ENCODE measurements at regions not wholly inside any gene's neighbourhood (a gene's known extent, or its start where the extent isn't known, plus 50 kb on each side); places are given as distances from the start of the nearest gene placed in this dataset.

DNA sequence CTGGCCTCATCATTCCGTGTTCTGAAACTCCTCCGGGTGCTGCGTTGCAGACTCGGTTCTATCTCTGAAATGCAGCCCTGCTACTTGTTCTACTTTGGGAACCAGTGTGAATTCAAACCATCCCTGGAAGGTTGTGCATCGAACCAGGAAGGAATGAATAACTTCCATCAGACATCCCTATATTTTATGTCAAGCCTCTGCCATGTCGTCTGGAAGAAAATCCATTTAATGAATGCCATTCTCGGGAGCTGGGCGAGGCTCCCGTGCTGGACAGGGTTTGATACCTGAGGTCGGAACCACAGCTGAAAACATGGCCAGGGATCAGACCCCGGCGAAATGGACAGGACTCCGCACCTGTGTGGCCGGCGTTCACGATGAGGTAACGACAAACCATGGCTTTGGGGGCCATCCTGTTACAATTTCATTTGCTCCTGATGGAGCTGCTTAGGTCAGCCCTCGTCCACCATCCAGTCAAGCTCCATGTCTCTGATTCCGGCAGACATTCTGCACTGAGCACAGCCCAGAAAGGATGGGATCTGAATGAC, 821.6 kb downstream of the GALR1 start:
- no peaks in the 10 kb centered on the region for H3K36me3 ChIP-seq (ENCODE audit: low read depth)
- no peaks in the 10 kb centered on the region for H3K27me3 ChIP-seq (replicated peaks; ENCODE audit: insufficient read depth)
- H3K4me1 ChIP-seq (ENCODE audit: insufficient read depth) = no peaks in the 10 kb centered on the region
- WGBS, 2 experiments (ENCODE audit: low coverage in 1 of 2, low lambda C conversion rate in 2 of 2, missing lambda C conversion rate in 2 of 2) = 38 to 40% methylated on average over 19 of the region's 19 CpGs
- TF ChIP-seq EZH2 (IDR thresholded peaks at IDR 0.05; ENCODE audit: insufficient read depth, poor library complexity, severe bottlenecking) (no peak), EZH2phosphoT487 (IDR thresholded peaks at IDR 0.05; ENCODE audit: insufficient read depth, low read depth) (no peak)
- no peak overlapping the region for H2AFZ ChIP-seq
- no peaks in the 10 kb centered on the region for H3F3A ChIP-seq (ENCODE audit: insufficient read depth)
- H3K4me2 ChIP-seq (ENCODE audit: unreplicated experiment) = no peak overlapping the region
- in situ Hi-C loops (cut with MboI) = no loop called here
- H4K20me1 ChIP-seq (ENCODE audit: insufficient read depth) = no peaks in the 10 kb centered on the region
- no peak overlapping the region for H3K27ac ChIP-seq
- no peaks in the 10 kb centered on the region for H3K9me2 ChIP-seq (ENCODE audit: insufficient read depth)
- no peak overlapping the region for H3K4me3 ChIP-seq
- H3K9ac ChIP-seq = no peak overlapping the region
- no peaks in the 10 kb centered on the region for H3K9me3 ChIP-seq (ENCODE audit: low read depth)
- DNase-seq = no peak
- no peaks in the 10 kb centered on the region for H3K79me2 ChIP-seq (ENCODE audit: insufficient read depth)

DNA sequence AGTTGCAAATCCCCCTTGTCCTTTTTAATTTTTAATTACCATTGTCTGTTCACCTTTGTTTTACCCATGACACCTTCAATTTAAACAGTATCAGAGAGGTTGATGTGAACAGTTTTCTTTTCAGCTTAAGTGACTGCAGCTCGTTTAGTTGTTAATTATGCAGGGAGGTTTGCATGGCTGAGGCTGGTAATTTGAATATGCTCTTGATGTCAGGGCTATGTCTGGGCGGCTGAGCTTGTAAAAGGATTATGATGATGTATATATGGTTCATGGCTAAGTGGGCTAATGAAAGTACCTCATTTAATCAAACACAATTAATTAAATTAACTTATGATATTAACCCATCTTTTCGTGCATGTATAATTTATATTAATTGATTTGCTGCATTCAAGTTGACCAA, 822.1 kb downstream of the GALR1 start:
- no peak for TF ChIP-seq EZH2 (IDR thresholded peaks at IDR 0.05; ENCODE audit: insufficient read depth, poor library complexity, severe bottlenecking)
- no peaks in the 10 kb centered on the region for H3K4me1 ChIP-seq (ENCODE audit: insufficient read depth)
- H4K20me1 ChIP-seq (ENCODE audit: insufficient read depth) = no peaks in the 10 kb centered on the region
- no peaks in the 10 kb centered on the region for H3K27me3 ChIP-seq (replicated peaks; ENCODE audit: insufficient read depth)
- H3K9ac ChIP-seq = no peak overlapping the region
- DNase-seq = no peak
- no peak overlapping the region for H3K27ac ChIP-seq
- H3K4me2 ChIP-seq (ENCODE audit: unreplicated experiment) = no peak overlapping the region
- H3F3A ChIP-seq (ENCODE audit: insufficient read depth) = no peaks in the 10 kb centered on the region
- no peak overlapping the region for H2AFZ ChIP-seq
- H3K9me3 ChIP-seq (ENCODE audit: low read depth) = no peaks in the 10 kb centered on the region
- no peaks in the 10 kb centered on the region for H3K79me2 ChIP-seq (ENCODE audit: insufficient read depth)
- H3K36me3 ChIP-seq (ENCODE audit: low read depth) = no peaks in the 10 kb centered on the region
- no peak overlapping the region for H3K4me3 ChIP-seq
- no peaks in the 10 kb centered on the region for H3K9me2 ChIP-seq (ENCODE audit: insufficient read depth)
- in situ Hi-C loops (cut with MboI) = no loop called here
- 10 to 24% methylated on average over 3 of the region's 3 CpGs for WGBS, 2 experiments (ENCODE audit: low coverage in 1 of 2, low lambda C conversion rate in 2 of 2, missing lambda C conversion rate in 2 of 2)

DNA sequence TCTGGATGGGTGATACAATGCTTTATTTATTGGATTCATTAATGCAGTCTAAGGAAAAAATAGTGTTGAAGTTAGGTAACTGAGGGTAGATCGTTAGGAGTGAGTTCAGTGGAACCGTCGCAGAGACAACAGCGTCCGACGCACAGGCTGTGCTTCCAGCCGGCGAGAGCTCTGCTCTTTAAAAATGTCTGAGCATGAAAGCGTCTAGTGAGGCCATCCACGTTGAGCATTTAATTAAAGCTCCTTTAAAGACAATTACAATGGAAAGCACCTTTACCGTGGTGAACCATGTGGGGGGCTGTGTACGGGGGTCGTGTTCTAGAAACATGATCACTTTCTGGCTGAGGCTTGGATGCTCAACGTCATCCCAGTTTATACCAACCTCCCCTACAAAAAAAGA, 822.7 kb downstream of the GALR1 start:
- WGBS, 2 experiments (ENCODE audit: low coverage in 1 of 2, low lambda C conversion rate in 2 of 2, missing lambda C conversion rate in 2 of 2) = 49 to 54% methylated on average over 14 of the region's 14 CpGs
- in situ Hi-C loops (cut with MboI) = no loop called here

DNA sequence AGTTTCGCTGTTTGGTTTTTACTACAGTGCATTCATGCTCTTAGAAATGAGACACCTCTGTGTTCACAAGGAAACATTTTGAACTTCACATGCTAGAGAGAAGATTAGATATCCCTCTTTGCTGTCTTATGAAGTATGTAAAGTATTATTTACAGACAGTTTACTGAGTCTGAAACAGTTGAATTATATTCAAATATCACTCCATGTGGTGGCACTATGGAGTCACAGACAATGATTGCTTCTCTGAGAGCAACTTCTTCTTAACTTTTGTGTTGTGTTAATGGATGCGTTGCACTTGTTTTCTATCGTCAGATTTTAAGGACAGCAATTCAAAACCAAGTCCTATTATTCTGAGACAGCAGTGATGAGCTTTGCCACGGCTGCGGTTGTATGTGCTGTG, 823.6 kb downstream of the GALR1 start:
- in situ Hi-C loops (cut with MboI) = no loop called here
- 7 to 15% methylated on average over 5 of the region's 5 CpGs for WGBS, 2 experiments (ENCODE audit: low coverage in 1 of 2, low lambda C conversion rate in 2 of 2, missing lambda C conversion rate in 2 of 2)

More for the DNA sequence above, 822.7 kb downstream of the GALR1 start:
- H3K9me3 ChIP-seq (ENCODE audit: low read depth) = no peaks in the 10 kb centered on the region
- no peak overlapping the region for H3K27ac ChIP-seq
- H3K9ac ChIP-seq = no peak overlapping the region
- no peaks in the 10 kb centered on the region for H3K9me2 ChIP-seq (ENCODE audit: insufficient read depth)
- H2AFZ ChIP-seq = no peak overlapping the region
- H3F3A ChIP-seq (ENCODE audit: insufficient read depth) = no peaks in the 10 kb centered on the region
- no peaks in the 10 kb centered on the region for H3K27me3 ChIP-seq (replicated peaks; ENCODE audit: insufficient read depth)
- no peak overlapping the region for H3K4me3 ChIP-seq
- no peaks in the 10 kb centered on the region for H3K4me1 ChIP-seq (ENCODE audit: insufficient read depth)
- no peak for TF ChIP-seq EZH2phosphoT487 (IDR thresholded peaks at IDR 0.05; ENCODE audit: insufficient read depth, low read depth)
- no peak for TF ChIP-seq EZH2 (IDR thresholded peaks at IDR 0.05; ENCODE audit: insufficient read depth, poor library complexity, severe bottlenecking)
- H3K79me2 ChIP-seq (ENCODE audit: insufficient read depth) = no peaks in the 10 kb centered on the region
- no peaks in the 10 kb centered on the region for H4K20me1 ChIP-seq (ENCODE audit: insufficient read depth)
- no peak for DNase-seq
- no peaks in the 10 kb centered on the region for H3K36me3 ChIP-seq (ENCODE audit: low read depth)
- H3K4me2 ChIP-seq (ENCODE audit: unreplicated experiment) = no peak overlapping the region

More for the DNA sequence above, 823.6 kb downstream of the GALR1 start:
- no peaks in the 10 kb centered on the region for H3K36me3 ChIP-seq (ENCODE audit: low read depth)
- no peak overlapping the region for H3K4me3 ChIP-seq
- H3K4me2 ChIP-seq (ENCODE audit: unreplicated experiment) = no peak overlapping the region
- H3K4me1 ChIP-seq (ENCODE audit: insufficient read depth) = no peaks in the 10 kb centered on the region
- no peaks in the 10 kb centered on the region for H3K9me2 ChIP-seq (ENCODE audit: insufficient read depth)
- H3F3A ChIP-seq (ENCODE audit: insufficient read depth) = no peaks in the 10 kb centered on the region
- no peaks in the 10 kb centered on the region for H3K79me2 ChIP-seq (ENCODE audit: insufficient read depth)
- no peak overlapping the region for H2AFZ ChIP-seq
- H4K20me1 ChIP-seq (ENCODE audit: insufficient read depth) = no peaks in the 10 kb centered on the region
- TF ChIP-seq EZH2 (IDR thresholded peaks at IDR 0.05; ENCODE audit: insufficient read depth, poor library complexity, severe bottlenecking) (no peak), EZH2phosphoT487 (IDR thresholded peaks at IDR 0.05; ENCODE audit: insufficient read depth, low read depth) (no peak)
- H3K9me3 ChIP-seq (ENCODE audit: low read depth) = no peaks in the 10 kb centered on the region
- H3K27ac ChIP-seq = no peak overlapping the region
- DNase-seq = no peak
- H3K9ac ChIP-seq = no peak overlapping the region
- no peaks in the 10 kb centered on the region for H3K27me3 ChIP-seq (replicated peaks; ENCODE audit: insufficient read depth)
